GM12872 (cell line): ENCODE measurements at regions not wholly inside any gene's neighbourhood (a gene's known extent, or its start where the extent isn't known, plus 50 kb on each side); places are given as distances from the start of the nearest gene placed in this dataset.

Experiments
- TF ChIP-seq, protein P1 (sequence below): IDR thresholded peaks from 3 replicates; pipeline ENCODE4 v1.5.1; 2011; ENCODE audit warnings: low read depth, mild to moderate bottlenecking, low read length, moderate library complexity; ENCODE audit not compliant: insufficient read depth

DNA sequence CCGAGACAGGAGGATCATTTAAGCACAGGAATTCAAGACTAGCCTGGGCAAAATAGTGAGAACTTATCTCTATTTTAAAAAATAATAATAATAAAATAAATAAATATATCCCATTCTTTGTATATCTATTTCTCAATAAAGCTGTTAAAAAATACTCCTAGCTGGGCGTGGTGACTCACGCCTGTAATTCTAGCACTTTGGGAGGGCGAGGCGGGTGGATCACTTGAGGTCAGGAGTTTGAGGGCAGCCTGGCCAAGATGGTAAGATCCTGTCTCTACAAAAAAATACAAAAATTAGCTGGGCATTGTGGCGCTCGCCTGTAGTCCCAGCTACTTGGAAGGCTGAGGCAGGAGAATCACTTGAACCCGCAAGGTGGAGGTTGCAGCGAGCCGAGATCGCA, 75.7 kb upstream of the TBX3 start:
- TF ChIP-seq, protein P1, sequence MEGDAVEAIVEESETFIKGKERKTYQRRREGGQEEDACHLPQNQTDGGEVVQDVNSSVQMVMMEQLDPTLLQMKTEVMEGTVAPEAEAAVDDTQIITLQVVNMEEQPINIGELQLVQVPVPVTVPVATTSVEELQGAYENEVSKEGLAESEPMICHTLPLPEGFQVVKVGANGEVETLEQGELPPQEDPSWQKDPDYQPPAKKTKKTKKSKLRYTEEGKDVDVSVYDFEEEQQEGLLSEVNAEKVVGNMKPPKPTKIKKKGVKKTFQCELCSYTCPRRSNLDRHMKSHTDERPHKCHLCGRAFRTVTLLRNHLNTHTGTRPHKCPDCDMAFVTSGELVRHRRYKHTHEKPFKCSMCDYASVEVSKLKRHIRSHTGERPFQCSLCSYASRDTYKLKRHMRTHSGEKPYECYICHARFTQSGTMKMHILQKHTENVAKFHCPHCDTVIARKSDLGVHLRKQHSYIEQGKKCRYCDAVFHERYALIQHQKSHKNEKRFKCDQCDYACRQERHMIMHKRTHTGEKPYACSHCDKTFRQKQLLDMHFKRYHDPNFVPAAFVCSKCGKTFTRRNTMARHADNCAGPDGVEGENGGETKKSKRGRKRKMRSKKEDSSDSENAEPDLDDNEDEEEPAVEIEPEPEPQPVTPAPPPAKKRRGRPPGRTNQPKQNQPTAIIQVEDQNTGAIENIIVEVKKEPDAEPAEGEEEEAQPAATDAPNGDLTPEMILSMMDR: no peak

DNA sequence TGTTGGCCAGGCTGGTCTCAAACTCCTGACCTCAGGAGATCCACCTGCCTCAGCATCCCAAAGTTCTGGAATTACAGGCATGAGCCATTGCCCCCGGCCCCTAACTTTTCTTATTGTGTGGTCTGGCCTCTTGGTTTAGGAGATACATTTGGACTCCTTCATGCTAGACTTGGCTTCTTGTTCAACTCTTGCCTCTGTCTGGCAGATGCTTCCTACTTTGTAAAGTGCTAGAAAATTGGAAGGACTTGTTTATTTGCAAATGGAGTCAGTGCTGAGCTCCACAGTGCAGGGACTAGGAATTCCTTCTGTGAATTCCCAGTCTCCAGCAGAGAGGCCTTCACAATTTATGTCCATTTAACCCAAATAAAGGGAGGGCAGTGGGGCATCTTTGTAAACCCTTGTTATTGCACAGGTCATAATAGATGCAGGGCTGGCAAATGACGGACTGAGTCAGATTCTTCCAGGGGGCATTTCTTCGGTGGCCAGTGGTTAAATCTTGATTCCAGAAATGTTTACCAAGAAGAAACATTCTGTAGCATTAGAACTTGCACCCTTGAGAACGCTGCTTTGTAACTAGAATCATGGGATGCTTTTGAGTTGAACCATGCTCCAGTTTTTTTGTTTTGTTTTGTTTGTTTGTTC, 73.8 kb upstream of the TBX3 start:
- TF ChIP-seq, protein P1: no peak

- TF ChIP-seq, protein P1: no peak
These were observed 68.2 kb upstream of the TBX3 start for GRCh38 chr12:114752217-114752616.

GRCh38 chr12:114751712-114752111, 67.7 kb upstream of the TBX3 start:
- TF ChIP-seq, protein P1: no peak

- TF ChIP-seq, protein P1: no peak
These were observed 66.9 kb upstream of the TBX3 start for GRCh38 chr12:114750917-114751316.

GRCh38 chr12:114749065-114749464, 65.1 kb upstream of the TBX3 start:
- TF ChIP-seq, protein P1: no peak

DNA sequence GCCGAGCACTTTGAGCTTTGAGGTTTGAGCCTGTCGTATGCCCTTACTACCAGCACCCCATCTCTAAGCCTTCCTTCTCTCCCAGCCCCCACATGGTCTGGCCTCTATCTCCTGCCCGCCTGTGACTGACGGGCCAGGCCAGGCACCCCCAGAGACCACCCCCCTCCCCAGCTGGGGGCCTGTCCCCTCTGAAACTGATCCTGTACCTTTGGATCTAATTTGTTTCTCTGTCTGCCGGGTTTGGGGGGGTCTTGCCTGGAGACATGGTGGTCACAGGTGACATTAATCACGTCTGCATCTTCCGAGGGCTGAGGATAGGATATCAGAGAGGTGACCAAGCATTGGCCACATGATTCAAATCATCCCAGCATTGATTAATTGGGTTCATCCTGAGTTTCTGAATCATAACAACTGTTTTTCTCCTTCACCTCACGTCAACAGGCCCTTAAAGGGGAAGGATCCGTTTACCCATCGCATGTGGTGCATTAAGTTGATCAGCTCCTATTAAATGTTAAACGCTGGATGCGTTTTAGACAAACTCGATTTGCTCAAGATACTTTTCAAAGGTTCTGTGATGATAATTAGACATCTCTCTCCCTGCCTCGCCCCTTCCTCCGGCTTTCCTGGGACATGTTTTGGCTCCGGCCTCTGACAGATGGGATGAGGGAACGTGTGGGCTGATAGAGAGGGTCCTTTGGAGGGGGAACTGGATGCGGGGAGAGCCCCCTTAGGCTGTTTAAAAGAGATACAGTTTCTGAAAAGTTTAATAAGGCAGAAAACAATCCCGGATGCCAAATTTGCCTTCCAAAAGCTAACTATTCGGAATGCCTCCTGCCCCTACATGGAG, 63.3 kb upstream of the TBX3 start:
- TF ChIP-seq, protein P1: no peak
